PC-3 (cell line): ENCODE measurements at regions not wholly inside any gene's neighbourhood (a gene's known extent, or its start where the extent isn't known, plus 50 kb on each side); places are given as distances from the start of the nearest gene placed in this dataset.

Source experiments
- ATAC-seq: fragments of 200-7000 bp; cut with Tn5 transposase; 2 replicates; pipeline ENCODE4 v1.9.1; 2020; ENCODE audit warnings: mild to moderate bottlenecking, moderate library complexity
- BruUV-seq: library from RNA; stranded (reverse); fragments of 400-500 nt; replicated peaks from 2 replicates; lab custom pipeline; 2021; lab: Mats Ljungman, UMichigan
- CTCF ChIA-PET: fragments of 300-600 bp; sonication (Branson Sonifier 250); formaldehyde crosslinking; loops from one replicate; lab custom pipeline; 2022; ENCODE audit warnings: antibody characterized with exemption; lab: Charles Lee
- POLR2A ChIA-PET: fragments of 300-600 bp; sonication (Branson Sonifier 250); formaldehyde crosslinking; loops from one replicate; lab custom pipeline; 2022; ENCODE audit warnings: antibody characterized with exemption; ENCODE audit not compliant: unreplicated experiment; lab: Charles Lee
- DNase-seq: peaks from one replicate; pipeline ENCODE4 v3.0.0-alpha.2; 2015
- H2AFZ ChIP-seq: fragments of 300-600 bp; sonication (generic); 2 replicates; pipeline ENCODE4 v1.6.0; 2016; ENCODE audit warnings: antibody characterized with exemption, low read length
- H3F3A ChIP-seq: fragments of 300-600 bp; sonication (generic); one replicate; pipeline ENCODE4 v1.6.0; 2017; ENCODE audit warnings: antibody characterized with exemption, low read length, control low read depth, mild to moderate bottlenecking; ENCODE audit not compliant: unreplicated experiment
- H3K27ac ChIP-seq: fragments of 300-600 bp; sonication (generic); 2 replicates; pipeline ENCODE4 v1.5.1; 2016; ENCODE audit warnings: mild to moderate bottlenecking, low read length
- H3K27me3 ChIP-seq: fragments of 300-600 bp; sonication (generic); 2 replicates; pipeline ENCODE4 v1.6.1; 2016; ENCODE audit warnings: low read length, mixed read lengths
- H3K36me3 ChIP-seq: fragments of 300-600 bp; sonication (generic); 2 replicates; pipeline ENCODE4 v1.6.1; 2016; ENCODE audit warnings: low read depth, mixed run types, low read length, mixed read lengths
- H3K4me1 ChIP-seq: fragments of 300-600 bp; sonication (generic); 2 replicates; pipeline ENCODE4 v1.5.1; 2016; ENCODE audit warnings: low read length; ENCODE audit not compliant: insufficient read depth
- H3K4me2 ChIP-seq: fragments of 300-600 bp; sonication (generic); 2 replicates; pipeline ENCODE4 v1.6.0; 2016; ENCODE audit warnings: low read length
- H3K4me3 ChIP-seq: fragments of 300-600 bp; sonication (generic); 2 replicates; pipeline ENCODE4 v1.5.1; 2016; ENCODE audit warnings: mild to moderate bottlenecking, low read length, mixed read lengths
- H3K79me2 ChIP-seq: fragments of 300-600 bp; sonication (generic); 2 replicates; pipeline ENCODE4 v1.6.1; 2017; ENCODE audit warnings: low read length, mixed read lengths
- H3K9ac ChIP-seq: fragments of 300-600 bp; sonication (generic); 2 replicates; pipeline ENCODE4 v1.6.0; 2016; ENCODE audit warnings: mild to moderate bottlenecking, low read length
- H3K9me2 ChIP-seq: fragments of 300-600 bp; sonication (generic); replicated peaks from 2 replicates; pipeline ENCODE4 v1.6.1; 2016; ENCODE audit warnings: mixed run types, low read length, mixed read lengths
- H3K9me3 ChIP-seq: fragments of 300-600 bp; sonication (generic); 2 replicates; pipeline ENCODE4 v1.6.1; 2016; ENCODE audit warnings: low read length, mixed read lengths
- H4K20me1 ChIP-seq: fragments of 300-600 bp; sonication (generic); 2 replicates; pipeline ENCODE4 v1.6.1; 2016; ENCODE audit warnings: low read length, mixed read lengths
- CTCF ChIP-seq: fragments of 300-600 bp; sonication (generic); conservative IDR thresholded peaks from 2 replicates; pipeline ENCODE4 v1.5.1; 2017; ENCODE audit warnings: antibody characterized with exemption, low read depth, mild to moderate bottlenecking, low read length
- EZH2 ChIP-seq: fragments of 300-600 bp; sonication (generic); IDR thresholded peaks from one replicate; pipeline ENCODE4 v1.6.1; 2017; ENCODE audit warnings: antibody characterized with exemption, mild to moderate bottlenecking, low read length; ENCODE audit not compliant: unreplicated experiment
- EZH2phosphoT487 ChIP-seq: fragments of 300-600 bp; sonication (generic); IDR thresholded peaks from 2 replicates; pipeline ENCODE4 v1.6.1; 2018; ENCODE audit warnings: mild to moderate bottlenecking, antibody characterized with exemption, low read length, borderline replicate concordance
- intact Hi-C: fragments of 100-400 bp; cut with micrococcal nuclease; formaldehyde crosslinking; loops from 2 replicates; pipeline ENCODE4 v1.9.0; 2023

GRCh38 chr14:84064316-84065125 is 1465.4 kb upstream of the FLRT2 start:
- no peak for ATAC-seq
- H3K4me2 ChIP-seq: no peak overlapping the region
- no peaks in the 10 kb centered on the region for H3K36me3 ChIP-seq
- H2AFZ ChIP-seq: no peak overlapping the region
- no TSS peak for BruUV-seq
- H3K9me3 ChIP-seq: peaks cover 7% of the 10 kb centered on the region; the same call in 1 of the 2 replicates
- ChIA-PET POLR2A (no interaction called here), CTCF (no interaction called here)
- TF ChIP-seq CTCF (no peak), EZH2 (no peak), EZH2phosphoT487 (no peak)
- H4K20me1 ChIP-seq: no peaks in the 10 kb centered on the region
- no peak overlapping the region for H3K27ac ChIP-seq
- intact Hi-C loops: no loop called here
- H3K9me2 ChIP-seq: no peaks in the 10 kb centered on the region
- H3K79me2 ChIP-seq: no peaks in the 10 kb centered on the region
- H3K9ac ChIP-seq: no peak overlapping the region
- H3K4me3 ChIP-seq: no peak overlapping the region
- no peaks in the 10 kb centered on the region for H3K4me1 ChIP-seq
- DNase-seq: no peak
- H3F3A ChIP-seq: no peaks in the 10 kb centered on the region
- H3K27me3 ChIP-seq: no peaks in the 10 kb centered on the region

DNA sequence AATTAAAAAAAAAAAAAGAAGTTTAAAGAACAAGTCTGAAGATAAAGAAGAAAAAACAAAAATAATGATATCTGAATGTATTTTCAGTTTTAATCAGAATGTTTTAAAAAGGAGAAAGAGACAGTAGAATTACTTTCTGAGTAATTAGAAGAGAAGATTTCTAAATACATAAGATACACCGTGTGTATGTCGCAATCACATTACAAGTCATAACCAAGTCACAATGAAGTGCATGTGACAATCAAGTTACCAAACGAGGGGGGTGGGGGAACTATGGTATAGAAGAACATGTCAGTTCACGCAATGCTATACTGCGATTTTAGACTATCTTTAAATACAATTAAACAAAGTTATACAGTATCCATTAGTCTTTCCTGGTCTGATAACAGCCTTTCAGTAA is 1464.1 kb upstream of the FLRT2 start:
- no peak overlapping the region for H3K27ac ChIP-seq
- POLR2A ChIA-PET: no interaction called here
- H3K4me3 ChIP-seq: no peak overlapping the region
- no peaks in the 10 kb centered on the region for H3K36me3 ChIP-seq
- intact Hi-C loops: no loop called here
- H3K9me2 ChIP-seq: no peaks in the 10 kb centered on the region
- TF ChIP-seq CTCF: no peak
- TF ChIP-seq EZH2phosphoT487: no peak
- no peak for TF ChIP-seq EZH2
- no peaks in the 10 kb centered on the region for H3K79me2 ChIP-seq
- peaks cover 7% of the 10 kb centered on the region; the same call in 1 of the 2 replicates for H3K9me3 ChIP-seq
- H3K4me1 ChIP-seq: no peaks in the 10 kb centered on the region
- DNase-seq (no peak), ATAC-seq (no peak)
- CTCF ChIA-PET: no interaction called here
- H3F3A ChIP-seq: no peaks in the 10 kb centered on the region
- BruUV-seq: no TSS peak
- no peaks in the 10 kb centered on the region for H3K27me3 ChIP-seq
- H2AFZ ChIP-seq: no peak overlapping the region
- H4K20me1 ChIP-seq: no peaks in the 10 kb centered on the region
- H3K4me2 ChIP-seq: no peak overlapping the region
- H3K9ac ChIP-seq: no peak overlapping the region

DNA sequence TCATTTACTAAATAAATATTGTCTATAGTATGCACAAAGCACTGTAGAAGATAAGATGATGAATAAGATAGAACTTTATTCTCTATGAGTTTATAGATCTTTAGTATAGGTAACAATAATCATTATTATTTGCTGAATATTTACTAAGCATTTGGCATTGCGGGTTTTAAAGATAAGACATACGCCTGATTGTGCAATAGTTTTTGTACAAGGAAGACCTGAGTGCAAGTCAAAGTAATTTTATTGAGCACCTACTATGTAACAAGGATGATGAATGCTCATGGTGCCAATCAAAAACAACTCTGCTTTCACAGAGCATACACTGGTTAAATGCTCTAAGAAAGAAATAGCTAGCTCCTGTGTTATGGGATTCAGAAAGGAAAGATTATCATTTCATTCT is 1461.7 kb upstream of the FLRT2 start:
- no peaks in the 10 kb centered on the region for H3K9me2 ChIP-seq
- no peaks in the 10 kb centered on the region for H3K4me1 ChIP-seq
- no peaks in the 10 kb centered on the region for H3K36me3 ChIP-seq
- no peak overlapping the region for H3K27ac ChIP-seq
- H3K9ac ChIP-seq: no peak overlapping the region
- H3K79me2 ChIP-seq: no peaks in the 10 kb centered on the region
- intact Hi-C loops: no loop called here
- no peaks in the 10 kb centered on the region for H3F3A ChIP-seq
- H4K20me1 ChIP-seq: no peaks in the 10 kb centered on the region
- ChIA-PET CTCF (no interaction called here), POLR2A (no interaction called here)
- BruUV-seq: no TSS peak
- H3K4me2 ChIP-seq: no peak overlapping the region
- ATAC-seq (no peak), DNase-seq (no peak)
- H3K4me3 ChIP-seq: no peak overlapping the region
- 0 out of 2 replicates have a peak, but pooled peaks cover 3% of the 10 kb centered on the region for H3K9me3 ChIP-seq
- H3K27me3 ChIP-seq: no peaks in the 10 kb centered on the region
- H2AFZ ChIP-seq: no peak overlapping the region
- TF ChIP-seq EZH2phosphoT487 (no peak), CTCF (no peak), EZH2 (no peak)
